Right atrium auricular region (tissue), 2 donors: ENCODE measurements at regions not wholly inside any gene's neighbourhood (a gene's known extent, or its start where the extent isn't known, plus 50 kb on each side); places are given as distances from the start of the nearest gene placed in this dataset.

Experiments
- DNase-seq: peaks from one replicate; pipeline ENCODE4 v3.0.0-alpha.2; 2019; ENCODE audit warnings: low spot score
- H3K27ac ChIP-seq, 2 donors: fragments of 200-600 bp; sonication (generic); 1 replicate in 1 of 2; 2 replicates in 1 of 2; pipeline ENCODE4 v1.5.1; 2016 to 2019
- H3K27me3 ChIP-seq, 2 donors: fragments of 200-600 bp; sonication (generic); one replicate each; pipeline versions ENCODE4 v1.5.1 to v1.6.0; 2017 to 2019
- H3K36me3 ChIP-seq: fragments of 200-600 bp; sonication (generic); one replicate; pipeline ENCODE4 v1.5.1; 2016
- H3K4me1 ChIP-seq, 2 donors: fragments of 200-600 bp; sonication (generic); one replicate each; pipeline versions ENCODE4 v1.5.1 to v1.6.0; 2017 to 2019
- H3K4me3 ChIP-seq, 2 donors: fragments of 200-600 bp; sonication (generic); 1 replicate in 1 of 2; 2 replicates in 1 of 2; pipeline ENCODE4 v1.5.1; 2017 to 2019; ENCODE audit warnings: mild to moderate bottlenecking in 1 of 2, moderate library complexity in 1 of 2
- H3K9me3 ChIP-seq, 2 donors: fragments of 200-600 bp; sonication (generic); one replicate each; pipeline ENCODE4 v1.5.1; 2019
- CTCF ChIP-seq, 2 donors: fragments of 200-600 bp; sonication (generic); IDR thresholded peaks; one replicate each; pipeline ENCODE4 v1.5.1; 2019; ENCODE audit warnings: antibody characterized with exemption in 2 of 2

- no peak for DNase-seq
- TF ChIP-seq CTCF (IDR thresholded peaks at IDR 0.05), result no peak
- Histone ChIP-seq H3K9me3 (no peaks in the 10 kb centered on the region), H3K27me3 (no peaks in the 10 kb centered on the region), H3K4me1 (peaks cover 0 to 6% of the 10 kb centered on the region in 2 donors), H3K4me3 (no peak overlapping the region), H3K27ac (no peak overlapping the region), H3K36me3 (no peaks in the 10 kb centered on the region)
These were observed 344.3 kb downstream of the MATN1 start for GRCh38 chr1:30378991-30379581.

- DNase-seq, result no peak
- H3K36me3 ChIP-seq, result no peaks in the 10 kb centered on the region
- no peaks in the 10 kb centered on the region for H3K27me3 ChIP-seq
- H3K9me3 ChIP-seq, result no peaks in the 10 kb centered on the region
- no peak overlapping the region for H3K27ac ChIP-seq
- H3K4me1 ChIP-seq, result peaks cover 0 to 6% of the 10 kb centered on the region in 2 donors
- H3K4me3 ChIP-seq, result no peak overlapping the region
- no peak for TF ChIP-seq CTCF (IDR thresholded peaks at IDR 0.05)
These were observed 345.3 kb downstream of the MATN1 start for GRCh38 chr1:30378003-30378596.

GRCh38 chr1:30377230-30378002 lies 346.0 kb downstream of the MATN1 start:
- TF ChIP-seq CTCF (IDR thresholded peaks at IDR 0.05), result no peak
- no peaks in the 10 kb centered on the region for H3K36me3 ChIP-seq
- no peak overlapping the region for H3K27ac ChIP-seq
- peaks cover 0 to 6% of the 10 kb centered on the region in 2 donors for H3K4me1 ChIP-seq
- H3K4me3 ChIP-seq, result no peak overlapping the region
- no peak for DNase-seq
- H3K9me3 ChIP-seq, result no peaks in the 10 kb centered on the region
- H3K27me3 ChIP-seq, result no peaks in the 10 kb centered on the region

GRCh38 chr1:30376054-30376697 lies 347.2 kb downstream of the MATN1 start:
- Histone ChIP-seq H3K36me3 (no peaks in the 10 kb centered on the region), H3K27ac (no peak overlapping the region), H3K4me3 (no peak overlapping the region), H3K4me1 (peaks cover 0 to 6% of the 10 kb centered on the region in 2 donors), H3K9me3 (no peaks in the 10 kb centered on the region), H3K27me3 (no peaks in the 10 kb centered on the region)
- no peak for TF ChIP-seq CTCF (IDR thresholded peaks at IDR 0.05)
- DNase-seq, result no peak

GRCh38 chr1:30375156-30375555 lies 348.2 kb downstream of the MATN1 start:
- Histone ChIP-seq H3K9me3 (no peaks in the 10 kb centered on the region), H3K27ac (no peak overlapping the region), H3K36me3 (no peaks in the 10 kb centered on the region), H3K4me1 (peaks cover 0 to 4% of the 10 kb centered on the region in 2 donors), H3K4me3 (no peak overlapping the region), H3K27me3 (no peaks in the 10 kb centered on the region)
- no peak for TF ChIP-seq CTCF (IDR thresholded peaks at IDR 0.05)
- peak; percentile 21 for DNase-seq
